MM.1S (cell line): ENCODE measurements at regions not wholly inside any gene's neighbourhood (a gene's known extent, or its start where the extent isn't known, plus 50 kb on each side); places are given as distances from the start of the nearest gene placed in this dataset.

Experiments
- CTCF ChIP-seq: fragments of 300-600 bp; sonication (generic); IDR thresholded peaks from 2 replicates; pipeline ENCODE4 v1.5.1; 2016; ENCODE audit warnings: antibody characterized with exemption, low read length, mixed read lengths
- EZH2 ChIP-seq: fragments of 300-600 bp; sonication (generic); optimal IDR thresholded peaks from 2 replicates; pipeline ENCODE3; 2017; ENCODE audit warnings: low read depth, mild to moderate bottlenecking, antibody characterized with exemption, low read length, mixed read lengths
- EZH2phosphoT487 ChIP-seq: fragments of 300-600 bp; sonication (generic); IDR thresholded peaks from 2 replicates; pipeline ENCODE4 v1.6.1; 2018; ENCODE audit warnings: antibody characterized with exemption, low read length

GRCh38 chr3:147702509-147702908, 293.3 kb downstream of the ZIC1 start:
- no peak for TF ChIP-seq CTCF
- no peak for TF ChIP-seq EZH2phosphoT487
- no peak for TF ChIP-seq EZH2
